HG03280 (cell line): ENCODE measurements at regions not wholly inside any gene's neighbourhood (a gene's known extent, or its start where the extent isn't known, plus 50 kb on each side); places are given as distances from the start of the nearest gene placed in this dataset.
"Not testable (repeated sequence)": the region's sequence is repeated elsewhere in the genome, so short reads cannot be mapped to it uniquely, and the experiment has no call there.

ENCODE experiments used
- ATAC-seq: cut with Tn5 transposase; IDR thresholded peaks from one replicate; pipeline ENCODE4 v1.9.1; 2021; ENCODE audit warnings: mild to moderate bottlenecking, moderate library complexity; ENCODE audit not compliant: unreplicated experiment

DNA sequence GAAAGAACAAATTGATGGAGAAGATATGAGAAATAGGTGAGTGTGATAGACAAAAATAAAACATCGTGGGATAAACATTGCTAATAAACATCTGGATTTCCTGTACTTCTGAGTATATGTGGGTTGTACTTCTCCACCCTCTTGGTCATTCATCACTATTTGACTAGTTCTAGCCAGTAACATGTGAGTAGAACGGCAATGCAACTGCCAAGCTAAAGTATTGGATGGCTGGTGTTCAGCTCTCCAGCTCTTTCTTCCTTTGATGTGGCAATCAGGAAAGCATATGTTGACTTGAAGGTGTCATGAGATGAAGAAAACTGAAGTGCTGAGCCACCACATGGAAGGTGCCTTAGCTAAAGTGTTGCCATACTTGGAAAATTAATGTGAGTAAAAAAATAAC, 144.9 kb downstream of the SCG2 start:
- ATAC-seq: no peak

- no peak for ATAC-seq
Observed at GRCh38 chr2:223459328-223459939, 142.7 kb downstream of the SCG2 start.

DNA sequence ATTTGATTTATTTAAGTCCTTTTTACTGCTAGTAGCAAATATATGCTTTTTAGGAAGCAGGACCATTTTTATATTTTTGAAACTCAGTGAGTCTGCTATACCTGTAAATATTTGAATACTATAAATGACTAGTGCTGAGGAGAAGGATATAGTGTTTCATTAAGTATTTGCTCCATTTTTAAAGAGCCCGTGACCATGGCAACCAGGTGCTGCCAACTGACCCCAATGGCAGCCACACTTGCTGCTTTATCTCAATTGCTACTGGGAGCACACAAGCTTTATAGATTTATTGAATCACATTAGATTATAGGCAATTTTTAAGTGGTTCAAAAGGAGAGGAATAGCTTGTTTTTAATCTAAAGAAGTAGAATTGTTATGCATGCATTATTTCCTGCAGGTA, 142.0 kb downstream of the SCG2 start:
- ATAC-seq: no peak

DNA sequence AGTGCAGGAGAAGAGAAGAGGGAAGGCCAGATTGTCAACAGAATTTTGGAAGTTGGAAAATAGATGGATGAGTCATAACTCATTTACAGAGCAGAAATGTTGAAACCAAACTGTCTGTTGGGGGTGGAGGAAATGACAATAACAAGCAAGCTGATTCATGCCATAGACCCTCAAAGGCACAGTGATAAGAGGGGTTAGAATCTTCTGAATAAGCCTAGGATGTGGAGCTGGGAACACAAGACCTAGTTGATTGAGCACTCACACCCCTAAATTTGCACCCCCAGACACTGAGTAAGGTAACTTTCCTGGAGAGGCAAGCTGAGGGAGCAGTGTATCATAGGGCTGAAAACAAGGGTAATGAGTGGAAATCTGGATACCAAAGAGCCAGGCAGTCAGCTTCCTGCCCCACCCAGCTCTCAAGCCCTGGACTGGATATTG, 141.4 kb downstream of the SCG2 start:
- ATAC-seq: no peak

DNA sequence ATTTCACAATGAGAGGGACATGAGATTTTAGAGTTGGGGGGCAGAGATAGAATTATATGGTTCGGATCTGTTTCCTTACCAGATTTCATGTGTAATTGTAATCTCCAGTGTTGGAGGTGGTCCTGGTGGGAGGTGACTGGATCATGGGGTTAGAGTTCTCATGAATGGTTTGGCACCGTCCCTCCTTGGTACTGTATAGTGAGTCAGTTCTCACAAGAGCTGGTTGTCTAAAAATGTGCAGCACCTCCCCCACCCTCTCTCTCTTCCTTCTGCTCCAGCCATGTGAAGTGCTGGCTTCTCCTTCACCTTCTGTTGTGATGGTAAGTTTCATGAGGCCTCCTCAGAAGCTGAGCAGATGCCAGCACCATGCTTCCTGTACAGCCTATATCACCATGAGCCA, 138.1 kb downstream of the SCG2 start:
- no peak for ATAC-seq

DNA sequence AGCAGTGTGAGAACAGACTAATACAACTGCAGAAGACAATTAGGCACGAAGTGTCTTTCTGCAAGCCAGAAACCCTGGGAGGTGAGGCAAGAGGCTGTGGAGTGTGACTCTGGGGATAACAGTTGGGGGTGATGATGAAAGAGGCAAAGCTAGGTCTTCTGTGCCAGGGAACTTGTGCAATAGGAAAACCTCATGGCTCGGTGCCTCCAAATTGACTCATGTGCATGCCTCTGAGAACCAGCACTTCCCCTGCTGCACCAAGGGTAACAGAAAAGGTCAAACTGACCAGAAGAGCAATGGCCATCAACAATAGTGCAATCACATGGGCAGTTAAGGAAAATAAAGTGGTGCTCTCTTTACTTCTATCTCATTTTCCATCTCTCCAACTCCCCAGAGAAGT, 136.4 kb downstream of the SCG2 start:
- no peak for ATAC-seq

GRCh38 chr2:223467196-223467595, 135.0 kb downstream of the SCG2 start:
- ATAC-seq: no peak

DNA sequence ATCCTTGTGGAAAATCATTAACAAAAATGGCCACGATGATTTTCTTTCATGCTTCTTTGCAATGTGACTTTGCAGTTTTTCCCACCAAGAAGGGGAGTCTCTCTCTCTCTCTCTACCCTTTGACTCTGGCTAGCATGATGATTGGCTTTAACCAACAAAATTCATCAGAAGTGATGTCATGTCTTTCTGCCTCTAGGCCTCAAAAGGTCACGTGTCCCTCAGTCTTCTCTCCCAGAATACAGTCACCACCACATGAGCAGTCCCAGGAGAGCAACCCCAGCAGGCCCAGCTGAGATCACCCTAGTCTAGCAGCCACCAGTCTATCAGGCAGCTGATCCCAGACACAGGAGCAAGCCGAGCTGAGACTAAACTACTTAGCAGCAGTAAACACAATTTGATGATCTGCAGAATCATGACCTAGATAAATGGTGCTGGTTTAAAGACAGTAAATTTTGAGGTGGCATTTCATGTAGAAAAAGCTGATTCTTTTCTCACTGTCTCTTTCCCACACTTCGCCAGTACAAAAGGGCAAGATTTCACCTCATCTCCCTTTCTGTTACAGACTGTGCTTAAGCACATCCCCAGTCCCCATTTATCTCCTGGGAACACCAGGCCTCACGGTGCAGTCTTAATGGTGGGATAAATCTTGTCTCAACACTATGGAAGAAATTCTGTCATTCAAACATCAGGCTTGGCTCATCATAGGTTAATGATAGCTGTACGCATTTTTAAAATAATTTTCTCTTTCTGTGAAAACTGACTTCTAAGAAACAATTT, 132.7 kb downstream of the SCG2 start:
- ATAC-seq: no peak

- ATAC-seq: no peak
Observed at GRCh38 chr2:223470602-223471001, 131.6 kb downstream of the SCG2 start.

- ATAC-seq: no peak
Observed at GRCh38 chr2:223472771-223473170, 129.4 kb downstream of the SCG2 start.

DNA sequence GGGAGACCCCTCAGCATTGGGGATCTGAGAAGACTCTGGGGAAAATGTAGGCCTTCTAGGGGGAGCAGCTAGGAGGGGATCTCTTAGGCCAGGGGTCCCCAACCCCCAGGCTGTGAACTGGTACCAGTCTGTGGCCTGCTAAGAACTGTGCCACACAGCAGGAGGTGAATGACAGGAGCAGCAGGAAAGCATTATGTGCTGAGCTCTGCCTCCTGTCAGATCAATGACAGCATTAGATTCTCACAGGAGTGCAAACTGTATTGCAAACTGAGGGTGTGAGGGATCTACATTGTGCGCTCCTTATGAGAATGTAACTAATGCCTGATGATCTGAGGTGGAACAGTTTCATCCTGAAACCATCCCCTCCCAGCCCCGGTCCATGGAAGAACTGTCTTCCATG, 127.3 kb downstream of the SCG2 start:
- no peak for ATAC-seq

DNA sequence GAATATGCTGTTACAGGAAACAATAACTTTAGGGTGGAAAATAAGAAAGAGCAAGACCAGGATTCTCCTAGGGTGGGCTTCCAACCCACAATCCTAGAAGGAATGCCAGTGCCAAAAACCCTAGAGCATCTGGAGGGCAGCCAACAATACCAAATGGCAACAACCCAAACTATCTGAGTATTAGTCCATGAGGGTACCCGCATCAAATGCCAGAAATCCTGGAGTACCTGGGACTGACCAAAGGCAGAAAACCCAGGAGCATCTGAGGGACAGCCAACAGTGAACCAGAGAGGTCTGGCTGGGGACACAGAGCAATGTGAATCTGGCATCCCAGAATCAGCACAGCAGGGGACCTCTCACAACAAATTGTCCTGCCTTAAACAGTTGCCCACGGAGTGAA, 126.3 kb downstream of the SCG2 start:
- ATAC-seq: no peak

GRCh38 chr2:223477318-223477717, 124.8 kb downstream of the SCG2 start:
- no peak for ATAC-seq

GRCh38 chr2:223481486-223481885, 120.7 kb downstream of the SCG2 start:
- ATAC-seq: no peak

- no peak for ATAC-seq
Observed at GRCh38 chr2:223486751-223487150, 115.4 kb downstream of the SCG2 start.

- ATAC-seq: no peak
Observed at GRCh38 chr2:223487214-223487846, 114.8 kb downstream of the SCG2 start.

DNA sequence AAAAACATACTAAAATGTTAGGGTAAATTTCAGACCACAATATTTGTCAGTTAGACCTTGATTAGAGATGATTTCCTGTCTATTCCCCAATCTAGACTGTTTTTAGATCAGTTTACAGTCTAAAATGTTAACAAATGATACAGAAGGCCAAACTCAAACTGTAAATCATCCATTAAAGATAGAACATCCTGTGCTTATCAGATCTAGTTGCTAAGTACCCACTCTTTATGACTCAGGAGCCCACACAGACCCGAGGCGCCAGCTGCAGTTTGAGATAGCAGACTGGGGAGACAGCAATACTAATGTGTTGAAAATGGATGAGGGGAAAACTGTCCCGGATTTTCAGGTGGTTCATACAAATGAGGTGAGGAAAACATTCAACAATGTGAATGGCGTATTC, 113.3 kb downstream of the SCG2 start:
- ATAC-seq: no peak

DNA sequence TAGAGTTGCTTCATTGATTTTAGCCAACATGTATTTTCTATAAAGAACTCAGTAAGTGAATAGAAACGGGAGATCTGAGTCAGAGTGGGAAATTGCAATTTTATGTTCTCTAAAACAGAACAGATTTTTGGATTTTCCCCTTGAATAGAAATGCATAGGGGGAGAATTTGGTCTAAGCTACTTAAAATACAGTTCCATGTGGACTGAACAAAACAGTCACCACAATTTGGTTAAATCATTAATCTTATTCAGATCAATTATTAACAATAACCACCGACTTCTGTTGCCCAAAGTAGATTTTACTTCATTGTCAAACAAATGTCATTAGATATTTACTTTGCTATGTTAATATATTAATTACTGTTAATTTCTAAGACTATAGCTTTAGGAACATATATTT, 107.7 kb downstream of the SCG2 start:
- ATAC-seq: no peak

- no peak for ATAC-seq
Observed at GRCh38 chr2:223494942-223495341, 107.2 kb downstream of the SCG2 start.

DNA sequence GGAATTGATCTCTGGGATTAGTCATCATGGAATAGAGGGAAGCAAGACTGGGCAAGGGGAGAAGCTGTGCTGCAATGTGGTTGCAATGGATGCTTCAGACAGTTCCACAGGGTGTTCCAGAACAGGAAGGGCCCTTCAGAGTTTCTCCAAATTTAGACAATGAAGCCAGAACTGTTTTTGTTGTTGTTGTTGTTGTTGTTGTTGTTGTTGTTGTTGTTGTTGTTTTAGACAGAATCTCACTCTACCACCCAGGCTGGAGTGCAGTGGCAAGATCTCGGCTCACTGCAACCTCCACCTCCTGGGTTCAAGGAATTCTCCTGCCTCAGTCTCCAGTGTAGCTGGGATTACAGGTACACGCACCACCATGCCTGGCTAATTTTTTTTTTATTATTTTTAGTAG, 105.3 kb downstream of the SCG2 start:
- ATAC-seq: not testable (repeated sequence)

DNA sequence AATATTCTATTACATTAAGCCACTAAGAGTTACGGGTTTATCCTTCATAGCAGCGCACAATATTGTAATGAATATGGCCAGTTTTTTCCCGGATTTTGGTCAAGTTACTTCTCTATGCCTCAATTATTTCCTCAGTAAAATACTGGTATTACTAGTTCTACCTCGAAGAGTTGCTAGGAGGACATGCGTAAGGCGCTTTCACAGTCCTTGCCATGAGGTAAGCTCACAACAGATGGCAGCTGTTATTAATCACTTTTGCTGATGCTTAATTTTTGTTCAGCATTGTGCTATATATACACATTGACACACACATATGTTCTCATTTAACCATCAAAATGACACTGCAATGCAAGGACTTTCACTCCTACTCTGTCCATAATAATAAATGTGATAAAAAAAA, 101.5 kb downstream of the SCG2 start:
- ATAC-seq: no peak

GRCh38 chr2:223501641-223502040, 100.5 kb downstream of the SCG2 start:
- ATAC-seq: no peak
